ENCODE measurements at regions not wholly inside any gene's neighbourhood (a gene's known extent, or its start where the extent isn't known, plus 50 kb on each side); places are given as distances from the start of the nearest gene placed in this dataset.

- no peak for DNase-seq
- H3K27me3 ChIP-seq (ENCODE audit: insufficient read depth, low read length, poor library complexity), result no peaks in the 10 kb centered on the region
- no peak overlapping the region for H3K4me2 ChIP-seq (ENCODE audit: insufficient read depth, low read length)
- no peak overlapping the region for H2AFZ ChIP-seq (ENCODE audit: low read depth, low read length)
- TF ChIP-seq EZH2 (IDR thresholded peaks at IDR 0.05; ENCODE audit: borderline replicate concordance, low read depth, low read length, severe bottlenecking), result no peak
- TF ChIP-seq CTCF (IDR thresholded peaks at IDR 0.05; ENCODE audit: borderline replicate concordance, extremely low read depth, low read length, poor library complexity, severe bottlenecking), result no peak
- H3K27ac ChIP-seq (ENCODE audit: low read length), result no peak overlapping the region
- no peaks in the 10 kb centered on the region for H3K9me3 ChIP-seq (ENCODE audit: insufficient read depth, low read length, severe bottlenecking)
- no peaks in the 10 kb centered on the region for H3K4me1 ChIP-seq (ENCODE audit: insufficient read depth, low read length)
- H3K36me3 ChIP-seq (ENCODE audit: insufficient read depth, low read length), result no peaks in the 10 kb centered on the region
- no peak overlapping the region for H3K9ac ChIP-seq (ENCODE audit: low read depth, low read length)
- no peaks in the 10 kb centered on the region for H4K20me1 ChIP-seq (ENCODE audit: insufficient read depth, low read length)
- ATAC-seq (ENCODE audit: insufficient read depth, low read depth), result no peak
- H3K79me2 ChIP-seq (ENCODE audit: insufficient read depth, low read length), result no peaks in the 10 kb centered on the region
- H3K4me3 ChIP-seq (ENCODE audit: low read depth in 1 of 2, low read length in 2 of 2), result no peak overlapping the region
These were observed 91.1 kb downstream of the GPR37 start for GRCh38 chr7:124674451-124674850.

GRCh38 chr7:124672011-124672410, 93.6 kb downstream of the GPR37 start:
- no peaks in the 10 kb centered on the region for H3K79me2 ChIP-seq (ENCODE audit: insufficient read depth, low read length)
- no peaks in the 10 kb centered on the region for H4K20me1 ChIP-seq (ENCODE audit: insufficient read depth, low read length)
- ATAC-seq (ENCODE audit: insufficient read depth, low read depth) (no peak), DNase-seq (no peak)
- H3K4me3 ChIP-seq (ENCODE audit: low read depth in 1 of 2, low read length in 2 of 2), result no peak overlapping the region
- H3K36me3 ChIP-seq (ENCODE audit: insufficient read depth, low read length), result no peaks in the 10 kb centered on the region
- H3K9ac ChIP-seq (ENCODE audit: low read depth, low read length), result no peak overlapping the region
- H3K9me3 ChIP-seq (ENCODE audit: insufficient read depth, low read length, severe bottlenecking), result no peaks in the 10 kb centered on the region
- H2AFZ ChIP-seq (ENCODE audit: low read depth, low read length), result no peak overlapping the region
- H3K27me3 ChIP-seq (ENCODE audit: insufficient read depth, low read length, poor library complexity), result no peaks in the 10 kb centered on the region
- H3K4me1 ChIP-seq (ENCODE audit: insufficient read depth, low read length), result no peaks in the 10 kb centered on the region
- H3K4me2 ChIP-seq (ENCODE audit: insufficient read depth, low read length), result no peak overlapping the region
- no peak overlapping the region for H3K27ac ChIP-seq (ENCODE audit: low read length)
- no peak for TF ChIP-seq EZH2 (IDR thresholded peaks at IDR 0.05; ENCODE audit: borderline replicate concordance, low read depth, low read length, severe bottlenecking)
- TF ChIP-seq CTCF (IDR thresholded peaks at IDR 0.05; ENCODE audit: borderline replicate concordance, extremely low read depth, low read length, poor library complexity, severe bottlenecking), result no peak

- no peaks in the 10 kb centered on the region for H4K20me1 ChIP-seq (ENCODE audit: insufficient read depth, low read length)
- no peak overlapping the region for H2AFZ ChIP-seq (ENCODE audit: low read depth, low read length)
- H3K27ac ChIP-seq (ENCODE audit: low read length), result no peak overlapping the region
- DNase-seq (no peak), ATAC-seq (ENCODE audit: insufficient read depth, low read depth) (no peak)
- H3K4me2 ChIP-seq (ENCODE audit: insufficient read depth, low read length), result no peak overlapping the region
- H3K36me3 ChIP-seq (ENCODE audit: insufficient read depth, low read length), result no peaks in the 10 kb centered on the region
- no peaks in the 10 kb centered on the region for H3K9me3 ChIP-seq (ENCODE audit: insufficient read depth, low read length, severe bottlenecking)
- no peaks in the 10 kb centered on the region for H3K79me2 ChIP-seq (ENCODE audit: insufficient read depth, low read length)
- TF ChIP-seq EZH2 (IDR thresholded peaks at IDR 0.05; ENCODE audit: borderline replicate concordance, low read depth, low read length, severe bottlenecking) (no peak), CTCF (IDR thresholded peaks at IDR 0.05; ENCODE audit: borderline replicate concordance, extremely low read depth, low read length, poor library complexity, severe bottlenecking) (no peak)
- no peaks in the 10 kb centered on the region for H3K27me3 ChIP-seq (ENCODE audit: insufficient read depth, low read length, poor library complexity)
- no peaks in the 10 kb centered on the region for H3K4me1 ChIP-seq (ENCODE audit: insufficient read depth, low read length)
- no peak overlapping the region for H3K9ac ChIP-seq (ENCODE audit: low read depth, low read length)
- no peak overlapping the region for H3K4me3 ChIP-seq (ENCODE audit: low read depth in 1 of 2, low read length in 2 of 2)
These were observed 98.1 kb downstream of the GPR37 start for GRCh38 chr7:124667312-124668153.
